ENCODE measurements at regions not wholly inside any gene's neighbourhood (a gene's known extent, or its start where the extent isn't known, plus 50 kb on each side); places are given as distances from the start of the nearest gene placed in this dataset.
"Not testable (repeated sequence)": the region's sequence is repeated elsewhere in the genome, so short reads cannot be mapped to it uniquely, and the experiment has no call there.

DNA sequence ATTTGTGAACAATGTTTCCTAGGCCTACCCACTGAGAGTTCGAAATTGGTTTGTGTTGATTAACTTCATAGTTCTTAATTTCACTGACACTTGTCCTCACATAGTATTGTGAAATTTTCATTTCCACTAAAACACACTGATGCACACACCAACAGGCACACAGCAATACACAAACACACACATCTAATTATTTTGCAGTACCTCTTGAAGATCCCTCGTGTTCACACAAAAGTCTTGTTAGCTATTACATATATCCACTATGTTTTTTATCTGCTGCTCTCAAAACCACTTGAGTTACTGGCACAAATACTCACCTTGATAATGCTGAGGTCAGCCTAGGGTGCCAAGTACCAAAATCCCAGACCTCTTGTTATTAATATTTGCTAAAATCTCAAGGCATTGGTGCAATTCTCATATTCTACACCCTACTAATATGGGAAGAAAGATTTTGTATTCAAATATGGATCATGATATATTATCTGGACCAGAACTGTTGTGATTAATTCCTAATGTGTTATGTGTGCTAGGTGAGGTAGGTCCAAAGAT, 767.4 kb upstream of the CDH10 start:
- peaks cover 6% of the 10 kb centered on the region for H3K4me1 Mint-ChIP-seq (ENCODE audit: insufficient read depth, unreplicated experiment)
- TF ChIP-seq, protein P1, sequence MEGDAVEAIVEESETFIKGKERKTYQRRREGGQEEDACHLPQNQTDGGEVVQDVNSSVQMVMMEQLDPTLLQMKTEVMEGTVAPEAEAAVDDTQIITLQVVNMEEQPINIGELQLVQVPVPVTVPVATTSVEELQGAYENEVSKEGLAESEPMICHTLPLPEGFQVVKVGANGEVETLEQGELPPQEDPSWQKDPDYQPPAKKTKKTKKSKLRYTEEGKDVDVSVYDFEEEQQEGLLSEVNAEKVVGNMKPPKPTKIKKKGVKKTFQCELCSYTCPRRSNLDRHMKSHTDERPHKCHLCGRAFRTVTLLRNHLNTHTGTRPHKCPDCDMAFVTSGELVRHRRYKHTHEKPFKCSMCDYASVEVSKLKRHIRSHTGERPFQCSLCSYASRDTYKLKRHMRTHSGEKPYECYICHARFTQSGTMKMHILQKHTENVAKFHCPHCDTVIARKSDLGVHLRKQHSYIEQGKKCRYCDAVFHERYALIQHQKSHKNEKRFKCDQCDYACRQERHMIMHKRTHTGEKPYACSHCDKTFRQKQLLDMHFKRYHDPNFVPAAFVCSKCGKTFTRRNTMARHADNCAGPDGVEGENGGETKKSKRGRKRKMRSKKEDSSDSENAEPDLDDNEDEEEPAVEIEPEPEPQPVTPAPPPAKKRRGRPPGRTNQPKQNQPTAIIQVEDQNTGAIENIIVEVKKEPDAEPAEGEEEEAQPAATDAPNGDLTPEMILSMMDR (IDR thresholded peaks at IDR 0.05; ENCODE audit: unreplicated experiment), result no peak
- no peaks in the 10 kb centered on the region for H3K27me3 Mint-ChIP-seq (ENCODE audit: insufficient read depth, unreplicated experiment)
- no TSS peak for BruUV-seq (replicated peaks)
- ChIA-PET CTCF (no interaction called here), POLR2A (no interaction called here)
- H3K4me3 Mint-ChIP-seq (ENCODE audit: unreplicated experiment), result no peak overlapping the region
- no peaks in the 10 kb centered on the region for H3K36me3 Mint-ChIP-seq (ENCODE audit: insufficient read depth, unreplicated experiment)
- no peak for DNase-seq (ENCODE audit: unreplicated experiment)
- no peak overlapping the region for H3K27ac Mint-ChIP-seq (ENCODE audit: low read depth, unreplicated experiment)
- peaks cover 9% of the 10 kb centered on the region for H3K9me3 Mint-ChIP-seq (ENCODE audit: unreplicated experiment)
- intact Hi-C loops (cut with micrococcal nuclease), result no loop called here

GRCh38 chr5:25407365-25407764, 762.6 kb upstream of the CDH10 start:
- H3K4me3 Mint-ChIP-seq (ENCODE audit: unreplicated experiment); H3K27me3 Mint-ChIP-seq (ENCODE audit: insufficient read depth, unreplicated experiment); H3K9me3 Mint-ChIP-seq (ENCODE audit: unreplicated experiment); H3K36me3 Mint-ChIP-seq (ENCODE audit: insufficient read depth, unreplicated experiment); H3K27ac Mint-ChIP-seq (ENCODE audit: low read depth, unreplicated experiment); intact Hi-C loops (cut with micrococcal nuclease); DNase-seq (ENCODE audit: unreplicated experiment); CTCF ChIA-PET; H3K4me1 Mint-ChIP-seq (ENCODE audit: insufficient read depth, unreplicated experiment); BruUV-seq (replicated peaks); POLR2A ChIA-PET: not testable (repeated sequence)

DNA sequence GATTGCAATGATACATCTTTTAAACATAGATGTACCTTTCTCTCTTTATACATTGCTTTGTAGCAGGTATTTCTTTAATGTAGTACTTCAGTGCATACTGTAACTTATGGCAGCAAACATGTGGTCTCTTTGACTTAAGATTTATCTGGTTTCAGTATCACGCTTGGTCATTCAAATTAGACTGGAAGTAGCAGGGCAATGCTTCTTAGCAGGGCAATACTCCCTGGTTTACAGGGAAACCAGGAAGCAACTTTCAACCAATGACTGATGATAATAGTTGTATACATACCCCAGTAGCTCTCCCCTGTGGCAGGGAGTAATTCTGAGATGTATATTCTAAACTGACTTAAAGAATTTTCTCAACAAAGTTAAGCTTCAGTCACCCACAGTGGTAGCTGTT, 761.1 kb upstream of the CDH10 start:
- Mint-ChIP-seq H3K4me3 (ENCODE audit: unreplicated experiment) (no peak overlapping the region), H3K9me3 (ENCODE audit: unreplicated experiment) (peaks cover 9% of the 10 kb centered on the region), H3K4me1 (ENCODE audit: insufficient read depth, unreplicated experiment) (no peaks in the 10 kb centered on the region), H3K27me3 (ENCODE audit: insufficient read depth, unreplicated experiment) (no peaks in the 10 kb centered on the region), H3K27ac (ENCODE audit: low read depth, unreplicated experiment) (no peak overlapping the region), H3K36me3 (ENCODE audit: insufficient read depth, unreplicated experiment) (no peaks in the 10 kb centered on the region)
- TF ChIP-seq, protein P1 (IDR thresholded peaks at IDR 0.05; ENCODE audit: unreplicated experiment), result no peak
- DNase-seq (ENCODE audit: unreplicated experiment), result no peak
- no TSS peak for BruUV-seq (replicated peaks)
- intact Hi-C loops (cut with micrococcal nuclease), result no loop called here
- ChIA-PET POLR2A (interaction anchor here (0.9 kb wide), 1 partner anchor 9 kb away, joined by 3 read pairs; no protein-coding TSS in a partner anchor), CTCF (no interaction called here)

DNA sequence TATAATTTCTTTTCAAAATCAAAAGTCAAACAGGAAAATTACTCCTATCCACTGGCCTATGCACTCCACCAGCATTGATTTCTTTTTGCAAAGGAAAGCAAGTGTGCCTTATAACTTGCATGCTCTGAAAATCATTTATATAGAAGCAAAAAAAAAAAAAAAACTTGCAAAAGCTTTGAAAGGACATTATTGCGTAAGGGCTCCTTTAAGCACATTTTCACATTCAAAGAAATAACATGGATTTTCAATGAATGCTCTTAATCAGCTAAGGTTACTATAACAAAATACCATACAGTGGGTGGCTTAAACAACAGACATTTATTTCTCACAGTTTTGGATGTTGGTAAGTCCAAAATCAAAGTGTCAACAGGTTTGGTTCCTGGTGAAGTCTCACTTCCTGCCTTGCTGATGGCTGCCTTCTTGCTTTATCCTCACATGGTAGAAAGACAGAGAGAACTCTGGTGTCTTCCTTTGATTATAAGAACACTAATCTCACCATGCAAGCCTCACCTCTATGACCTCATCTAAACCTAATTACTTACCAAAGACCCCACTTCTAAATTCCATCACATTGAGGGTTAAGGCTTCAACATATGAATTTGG, 755.2 kb upstream of the CDH10 start:
- Mint-ChIP-seq H3K27ac (ENCODE audit: low read depth, unreplicated experiment) (no peak overlapping the region), H3K4me3 (ENCODE audit: unreplicated experiment) (no peak overlapping the region), H3K4me1 (ENCODE audit: insufficient read depth, unreplicated experiment) (no peaks in the 10 kb centered on the region), H3K27me3 (ENCODE audit: insufficient read depth, unreplicated experiment) (no peaks in the 10 kb centered on the region), H3K36me3 (ENCODE audit: insufficient read depth, unreplicated experiment) (no peaks in the 10 kb centered on the region), H3K9me3 (ENCODE audit: unreplicated experiment) (no peaks in the 10 kb centered on the region)
- ChIA-PET CTCF (interaction anchor here (1.1 kb wide), 1 partner anchor 9 kb away, joined by 8 read pairs; no protein-coding TSS in a partner anchor), POLR2A (interaction anchor here (0.7 kb wide), 1 partner anchor 64 kb away, joined by 3 read pairs; no protein-coding TSS in a partner anchor)
- no TSS peak for BruUV-seq (replicated peaks)
- DNase-seq (ENCODE audit: unreplicated experiment), result no peak
- TF ChIP-seq, protein P1 (IDR thresholded peaks at IDR 0.05; ENCODE audit: unreplicated experiment), result no peak
- intact Hi-C loops (cut with micrococcal nuclease), result no loop called here

Measured in MCF 10A (cell line).